CD14-positive monocyte (primary cell): ENCODE measurements at regions not wholly inside any gene's neighbourhood (a gene's known extent, or its start where the extent isn't known, plus 50 kb on each side); places are given as distances from the start of the nearest gene placed in this dataset.

Experiments used
- DNase-seq, 3 donors: peaks; one replicate each; pipeline ENCODE4 v3.0.0-alpha.2; 2011 to 2022
- H2AFZ ChIP-seq: 2 replicates; pipeline ENCODE4 v1.6.0; 2012; ENCODE audit warnings: mild to moderate bottlenecking, low read depth, low read length, inconsistent platforms; ENCODE audit not compliant: insufficient read depth, poor library complexity, severe bottlenecking
- H3K27ac ChIP-seq, 2 donors: 1 replicate in 1 of 2; 2 replicates in 1 of 2; pipeline ENCODE4 v1.5.1; 2012 to 2013; ENCODE audit warnings: low read length in 2 of 2, control low read depth in 1 of 2, inconsistent platforms in 1 of 2, low read depth in 1 of 2, mild to moderate bottlenecking in 1 of 2
- H3K27me3 ChIP-seq, 2 donors: one replicate each; pipeline versions ENCODE4 v1.6.0 to v1.6.1; 2011 to 2013; ENCODE audit warnings: low read length in 2 of 2; ENCODE audit not compliant: control insufficient read depth in 2 of 2, insufficient read depth in 2 of 2
- H3K36me3 ChIP-seq, 2 donors: replicated peaks in 1 of 2; 1 replicate in 1 of 2; 2 replicates in 1 of 2; pipeline versions ENCODE4 v1.5.1 to v1.6.1; 2012 to 2013; ENCODE audit warnings: low read length in 2 of 2, control low read depth in 1 of 2, inconsistent platforms in 1 of 2, mild to moderate bottlenecking in 1 of 2; ENCODE audit not compliant: insufficient read depth in 2 of 2, control insufficient read depth in 1 of 2
- H3K4me1 ChIP-seq, 2 donors: 1 replicate in 1 of 2; 2 replicates in 1 of 2; pipeline versions ENCODE4 v1.5.1 to v1.6.1; 2012 to 2013; ENCODE audit warnings: low read length in 2 of 2, control low read depth in 1 of 2, inconsistent platforms in 1 of 2, mild to moderate bottlenecking in 1 of 2, moderate library complexity in 1 of 2; ENCODE audit not compliant: insufficient read depth in 2 of 2, control insufficient read depth in 1 of 2
- H3K4me2 ChIP-seq: replicated peaks from 2 replicates; pipeline ENCODE3; 2012; ENCODE audit warnings: low read length, moderate library complexity, mild to moderate bottlenecking; ENCODE audit not compliant: poor library complexity, severe bottlenecking; ENCODE audit errors: extremely low read depth
- H3K4me3 ChIP-seq, 3 experiments: fragments of 200-600 bp in 1 of 3; sonication (generic) in 1 of 3; replicated peaks in 1 of 3; 1 replicate in 2 of 3; 2 replicates in 1 of 3; pipeline ENCODE4 v1.5.1; 2011 to 2013; ENCODE audit warnings: low read length in 3 of 3, mild to moderate bottlenecking in 3 of 3, control low read depth in 2 of 3, low read depth in 2 of 3, inconsistent platforms in 1 of 3, moderate library complexity in 1 of 3
- H3K79me2 ChIP-seq: 2 replicates; pipeline ENCODE4 v1.6.0; 2012; ENCODE audit warnings: mild to moderate bottlenecking, control low read depth, inconsistent platforms, low read length, moderate library complexity; ENCODE audit not compliant: insufficient read depth
- H3K9ac ChIP-seq: 2 replicates; pipeline ENCODE4 v1.6.0; 2017; ENCODE audit warnings: low read length, mild to moderate bottlenecking; ENCODE audit not compliant: insufficient read depth, poor library complexity, severe bottlenecking
- H3K9me3 ChIP-seq, 2 donors: replicated peaks in 1 of 2; 1 replicate in 1 of 2; 2 replicates in 1 of 2; pipeline versions ENCODE4 v1.5.1 to v1.6.1; 2012 to 2013; ENCODE audit warnings: low read length in 2 of 2, control low read depth in 1 of 2; ENCODE audit not compliant: control insufficient read depth in 1 of 2, insufficient read depth in 1 of 2
- H4K20me1 ChIP-seq: 2 replicates; pipeline ENCODE4 v1.6.0; 2012; ENCODE audit warnings: mild to moderate bottlenecking, low read length, control low read depth, moderate library complexity; ENCODE audit not compliant: insufficient read depth
- H3K27ac Mint-ChIP-seq, 7 donors: one replicate each; pipeline ENCODE4 v1.8.0; 2020; ENCODE audit warnings: mild to moderate bottlenecking in 7 of 7, mixed read lengths in 7 of 7, moderate library complexity in 6 of 7, inconsistent platforms in 2 of 7
- H3K27me3 Mint-ChIP-seq, 3 donors: one replicate each; pipeline ENCODE4 v1.8.0; 2021 to 2022; ENCODE audit warnings: low read depth in 3 of 3, mild to moderate bottlenecking in 3 of 3, mixed read lengths in 3 of 3, moderate library complexity in 3 of 3, inconsistent platforms in 1 of 3
- H3K36me3 Mint-ChIP-seq, 2 donors: one replicate each; pipeline ENCODE4 v1.8.0; 2020; ENCODE audit warnings: mixed read lengths in 2 of 2, inconsistent platforms in 1 of 2, mild to moderate bottlenecking in 1 of 2
- H3K4me1 Mint-ChIP-seq: one replicate; pipeline ENCODE4 v1.8.0; 2020; ENCODE audit warnings: mild to moderate bottlenecking, mixed read lengths
- H3K4me3 Mint-ChIP-seq, 2 donors: one replicate each; pipeline ENCODE4 v1.8.0; 2020; ENCODE audit warnings: mild to moderate bottlenecking in 2 of 2, mixed read lengths in 2 of 2, moderate library complexity in 1 of 2
- H3K9me3 Mint-ChIP-seq, 7 donors: one replicate each; pipeline ENCODE4 v1.8.0; 2020 to 2022; ENCODE audit warnings: mixed read lengths in 7 of 7, mild to moderate bottlenecking in 6 of 7, moderate library complexity in 6 of 7, inconsistent platforms in 2 of 7
- CTCF ChIP-seq: fragments of 200-600 bp; IDR thresholded peaks from one replicate; pipeline ENCODE4 v1.8.0; 2022; ENCODE audit warnings: antibody characterized with exemption, mild to moderate bottlenecking
- WGBS: methylation state at CpG from one replicate; pipeline ENCODE4 v1.1.5; 2013; ENCODE audit warnings: missing lambda C conversion rate; ENCODE audit not compliant: insufficient coverage; 5-methylcytosine and 5-hydroxymethylcytosine counted together
- intact Hi-C, 2 donors: fragments of 100-400 bp; cut with micrococcal nuclease; formaldehyde crosslinking; loops; one replicate each; pipeline versions ENCODE4 v1.15.0 to v1.15.1; 2023

GRCh38 chr20:42020316-42020715 lies 402.1 kb upstream of the CHD6 start:
- H3K9ac ChIP-seq: no peak overlapping the region
- no peaks in the 10 kb centered on the region for H3K27me3 ChIP-seq
- H3K36me3 ChIP-seq: no peaks in the 10 kb centered on the region
- DNase-seq: no peak
- Mint-ChIP-seq H3K27me3 (no peaks in the 10 kb centered on the region), H3K36me3 (no peaks in the 10 kb centered on the region), H3K4me1 (no peaks in the 10 kb centered on the region), H3K9me3 (peaks cover 0 to 9% (median 2%) of the 10 kb centered on the region in 7 donors), H3K4me3 (no peak overlapping the region), H3K27ac (no peak overlapping the region)
- no peaks in the 10 kb centered on the region for H3K4me1 ChIP-seq
- no peak overlapping the region for H3K27ac ChIP-seq
- no peaks in the 10 kb centered on the region for H3K9me3 ChIP-seq
- TF ChIP-seq CTCF: no peak
- H2AFZ ChIP-seq: no peak overlapping the region
- intact Hi-C loops: no loop called here
- H3K79me2 ChIP-seq: no peaks in the 10 kb centered on the region
- no CpG with 5 or more reads among the region's 4 CpGs for WGBS
- H3K4me2 ChIP-seq: no peak overlapping the region
- H4K20me1 ChIP-seq: no peaks in the 10 kb centered on the region
- no peak overlapping the region for H3K4me3 ChIP-seq

GRCh38 chr20:42018979-42019378 lies 400.8 kb upstream of the CHD6 start:
- Histone ChIP-seq H3K4me1 (no peaks in the 10 kb centered on the region), H3K27me3 (no peaks in the 10 kb centered on the region), H3K9ac (no peak overlapping the region), H3K27ac (no peak overlapping the region), H4K20me1 (no peaks in the 10 kb centered on the region), H3K79me2 (no peaks in the 10 kb centered on the region), H3K4me3 (no peak overlapping the region), H2AFZ (no peak overlapping the region), H3K9me3 (no peaks in the 10 kb centered on the region), H3K4me2 (no peak overlapping the region), H3K36me3 (no peaks in the 10 kb centered on the region)
- Mint-ChIP-seq H3K9me3 (peaks cover 0 to 9% (median 3%) of the 10 kb centered on the region in 7 donors), H3K27me3 (no peaks in the 10 kb centered on the region), H3K4me1 (no peaks in the 10 kb centered on the region), H3K36me3 (no peaks in the 10 kb centered on the region), H3K4me3 (no peak overlapping the region), H3K27ac (no peak overlapping the region)
- no peak for TF ChIP-seq CTCF
- DNase-seq: no peak
- intact Hi-C loops: no loop called here
